NCI-H510A (cell line): ENCODE measurements at regions not wholly inside any gene's neighbourhood (a gene's known extent, or its start where the extent isn't known, plus 50 kb on each side); places are given as distances from the start of the nearest gene placed in this dataset.
"Not testable (repeated sequence)": the region's sequence is repeated elsewhere in the genome, so short reads cannot be mapped to it uniquely, and the experiment has no call there.

Experiments
- DNase-seq: peaks from one replicate; lab custom pipeline; 2025; lab: John Stamatoyannopoulos, UW

DNA sequence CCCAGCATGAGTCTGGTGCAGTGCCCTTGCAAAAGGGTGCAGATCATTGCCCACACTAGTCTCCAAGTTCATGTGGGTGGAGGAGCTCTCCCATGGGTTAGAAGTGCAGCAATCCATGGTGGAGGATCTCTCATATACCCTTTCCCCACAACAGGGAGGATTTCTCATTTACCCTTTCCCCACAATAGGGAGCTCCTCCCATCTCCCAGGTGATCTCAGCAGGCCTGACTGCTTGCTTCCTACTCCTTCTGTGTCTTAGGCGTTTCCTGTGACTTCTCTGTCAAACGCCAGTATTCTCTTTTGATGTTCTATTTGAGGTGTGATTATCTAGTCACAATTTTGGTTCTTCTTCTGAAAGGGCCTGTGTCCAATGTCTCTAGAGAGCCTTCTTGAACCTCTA is 133.8 kb upstream of the RFX3 start:
- no peak for DNase-seq

DNA sequence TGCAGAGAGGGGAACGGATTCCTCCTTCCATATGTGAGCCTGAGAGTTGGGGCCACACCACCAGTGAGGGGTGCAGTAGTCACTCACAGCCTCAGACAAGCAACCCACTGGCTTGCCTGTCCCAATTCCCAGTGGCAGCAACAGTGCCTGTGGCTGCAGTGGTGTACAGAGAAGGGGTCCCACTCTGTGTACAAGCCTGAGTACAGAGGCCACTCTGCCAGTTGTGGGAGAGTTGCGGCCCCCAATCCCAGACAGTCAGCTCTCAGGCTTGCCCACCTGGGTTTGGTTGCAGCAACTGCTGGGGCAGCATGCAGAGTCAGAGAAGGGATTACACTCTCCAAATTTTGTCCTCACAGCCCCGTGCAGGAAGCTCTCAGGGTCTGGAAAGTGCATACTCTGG is 133.2 kb upstream of the RFX3 start:
- no peak for DNase-seq

DNA sequence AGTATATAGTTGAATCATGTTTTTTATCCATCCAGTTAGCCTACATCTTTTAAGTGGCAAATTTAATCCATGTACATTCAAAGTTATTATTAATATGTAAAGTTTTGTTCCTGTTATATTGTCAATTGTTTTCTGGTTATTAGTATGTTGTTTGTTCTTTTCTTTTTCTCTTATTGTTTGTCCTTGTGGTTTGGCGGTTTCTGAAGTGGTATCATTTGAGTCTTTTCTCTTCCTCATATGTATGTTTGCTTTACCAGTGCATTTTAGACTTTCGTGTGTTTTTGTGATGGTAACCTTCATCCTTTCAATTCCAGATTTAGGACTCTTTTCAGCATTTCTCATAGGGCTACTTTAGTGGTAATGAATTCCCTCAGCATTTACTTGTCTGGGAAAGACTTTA is 130.4 kb upstream of the RFX3 start:
- no peak for DNase-seq

DNA sequence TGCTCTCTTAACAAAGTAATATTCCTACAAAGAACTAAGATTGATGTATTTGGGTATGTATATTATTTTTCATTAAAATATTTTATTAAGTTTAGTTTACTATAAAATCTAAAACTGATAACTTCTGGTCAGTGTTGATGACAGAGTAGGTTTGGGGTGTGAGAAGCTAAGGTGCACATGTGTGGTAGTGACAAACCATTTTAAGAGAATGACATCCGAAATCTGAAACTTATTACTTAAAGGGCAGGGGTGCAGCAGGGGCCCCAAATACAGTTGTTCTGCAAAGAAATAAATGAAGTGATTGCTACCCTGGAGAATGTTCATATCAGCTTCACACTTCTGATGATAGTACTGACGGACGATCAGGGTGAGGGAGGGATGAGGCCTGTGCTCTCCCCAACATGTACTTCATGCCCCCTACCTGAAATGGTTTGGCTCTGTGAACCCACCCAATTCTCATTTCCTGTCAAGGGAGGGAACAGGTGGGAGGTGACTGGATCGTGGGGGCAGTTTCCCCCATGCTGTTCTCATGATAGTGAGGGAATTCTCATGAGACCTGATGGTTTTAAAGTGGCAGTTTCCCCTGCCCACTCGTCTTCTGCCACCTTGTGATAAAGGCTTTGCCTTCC is 125.3 kb upstream of the RFX3 start:
- DNase-seq: no peak

DNA sequence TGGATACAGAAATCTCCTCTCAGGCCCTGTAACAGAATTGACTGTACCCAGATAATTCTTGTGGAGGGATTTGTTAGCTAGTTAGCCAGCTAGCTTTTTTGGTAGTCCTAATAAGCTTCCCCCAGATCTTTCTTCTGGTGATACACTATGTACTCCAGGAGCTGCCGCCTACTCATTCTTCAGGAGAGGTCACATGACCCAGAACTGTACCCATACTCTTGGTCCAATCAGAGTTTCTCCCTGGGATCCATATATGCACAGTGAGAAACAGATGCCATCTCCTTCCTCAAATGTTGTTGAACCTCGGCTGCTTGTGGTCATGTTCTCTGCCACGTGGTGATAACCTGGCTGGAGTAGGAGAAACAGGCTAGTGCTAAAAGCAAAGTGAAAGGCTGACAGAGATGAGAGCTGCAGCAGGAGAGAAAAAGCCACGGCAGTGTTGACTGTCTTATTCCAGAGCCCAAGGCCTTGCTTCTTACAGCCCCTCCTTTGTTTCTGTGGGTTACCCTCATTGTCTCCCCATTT is 123.0 kb upstream of the RFX3 start:
- no peak for DNase-seq

DNA sequence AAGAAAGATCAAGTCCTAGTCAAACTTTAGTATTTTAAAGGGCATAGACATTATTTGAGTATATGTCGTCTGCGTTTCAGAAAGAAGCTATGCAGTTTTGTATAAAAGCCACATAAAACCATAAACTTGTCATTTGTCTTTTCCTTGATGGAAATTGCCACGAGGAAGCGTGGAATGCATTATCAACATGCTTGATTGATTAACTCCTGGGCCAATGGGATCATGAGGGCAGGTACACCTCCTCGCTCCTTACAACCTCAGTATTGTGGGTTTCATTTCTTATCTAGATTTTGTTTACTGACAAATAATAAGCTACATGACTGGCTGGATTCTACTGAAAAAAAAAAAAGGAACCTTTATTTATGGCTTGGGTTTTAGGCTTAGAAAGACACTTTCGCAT is 122.5 kb upstream of the RFX3 start:
- no peak for DNase-seq

DNA sequence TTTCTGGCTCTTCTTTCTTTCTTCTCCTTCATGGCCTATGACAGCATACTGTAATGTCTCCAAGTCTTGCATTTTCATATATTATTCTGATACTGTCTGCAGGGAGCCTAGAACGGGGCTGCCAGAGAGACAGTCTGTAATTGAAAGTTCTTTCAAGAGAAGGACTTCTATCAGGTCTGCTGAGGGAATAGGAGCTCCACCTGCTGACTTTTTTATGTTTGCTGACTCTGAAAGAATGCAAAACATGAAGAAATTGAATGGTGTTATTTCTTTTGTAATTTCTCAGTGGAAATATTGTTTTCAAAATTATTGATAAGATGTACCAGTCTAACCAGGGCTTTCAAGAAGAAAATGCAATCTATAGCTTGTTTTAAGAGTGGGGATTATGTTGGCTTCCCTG is 121.9 kb upstream of the RFX3 start:
- no peak for DNase-seq

DNA sequence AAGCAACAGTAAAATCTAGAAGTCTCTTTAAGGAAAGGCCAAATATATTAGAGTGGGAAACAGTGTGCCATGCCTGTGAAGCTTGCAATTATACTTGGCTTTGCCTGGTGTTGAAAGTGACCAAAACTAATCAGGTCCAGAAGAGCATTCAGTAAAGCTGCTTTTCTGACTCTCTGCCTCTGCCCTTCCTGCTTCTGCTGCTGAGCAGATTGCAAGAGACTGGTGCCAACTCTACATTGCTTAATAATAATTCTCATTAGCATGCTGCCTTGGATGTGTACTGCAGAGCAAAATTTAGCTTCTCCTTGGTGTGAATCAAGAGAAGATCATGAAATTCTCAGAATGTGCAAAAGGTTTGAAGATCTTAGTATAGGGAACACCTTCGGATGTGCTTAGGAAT is 120.4 kb upstream of the RFX3 start:
- DNase-seq: no peak

DNA sequence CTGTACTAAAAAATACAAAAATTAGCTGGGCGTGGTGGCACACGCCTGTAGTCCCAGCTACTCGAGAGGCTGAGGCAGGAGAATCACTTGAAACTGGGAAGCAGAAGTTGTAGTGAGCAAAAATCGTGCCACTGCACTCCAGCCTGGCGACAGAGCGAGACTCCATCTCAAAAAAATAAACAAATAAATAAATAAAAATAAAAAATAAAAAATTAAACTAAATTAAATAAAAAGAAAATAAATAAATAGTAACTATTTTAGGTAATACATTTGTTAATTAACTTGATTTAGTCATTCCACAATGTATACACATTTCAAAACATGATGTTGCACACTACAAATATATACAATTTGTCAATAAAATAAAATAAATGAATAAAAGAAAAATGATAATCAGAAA is 116.3 kb upstream of the RFX3 start:
- DNase-seq: not testable (repeated sequence)

DNA sequence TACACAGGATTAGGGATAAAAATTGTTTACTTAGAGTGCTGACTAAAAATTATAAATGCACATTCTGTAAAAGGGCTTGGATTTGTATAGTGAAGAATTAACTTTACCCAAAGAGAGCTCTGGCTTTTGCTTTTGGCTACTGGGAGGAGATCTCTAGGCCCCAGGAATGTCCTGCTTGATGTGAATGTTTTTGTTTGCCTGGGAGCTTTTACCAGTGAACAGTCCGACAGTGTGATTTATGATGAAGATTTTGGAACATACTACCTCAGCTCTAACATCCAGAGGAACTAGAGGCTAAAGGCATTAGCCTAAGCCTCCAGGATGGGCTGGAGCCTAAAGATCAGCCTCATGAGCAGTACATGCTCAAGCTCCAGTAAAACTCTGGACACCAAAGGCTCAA is 103.7 kb upstream of the RFX3 start:
- no peak for DNase-seq

DNA sequence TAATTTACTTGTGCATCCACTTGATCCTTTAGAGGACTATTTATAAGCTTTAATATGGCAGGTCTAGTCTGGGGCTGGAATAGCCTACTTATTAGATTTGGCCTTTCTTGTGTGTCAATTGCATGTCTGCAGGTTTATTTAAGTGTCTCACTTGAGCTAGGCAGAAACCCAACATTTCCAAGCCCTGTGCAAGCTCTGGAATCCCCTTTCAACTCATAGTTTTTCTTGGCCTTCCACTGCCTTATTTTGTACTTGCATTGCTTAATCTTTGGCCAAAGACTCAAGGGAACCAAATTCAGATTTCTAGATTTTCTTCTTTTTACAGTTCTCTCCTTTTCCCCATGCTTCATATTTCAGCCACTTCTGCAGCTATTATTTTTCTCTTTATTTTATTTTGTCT is 102.4 kb upstream of the RFX3 start:
- no peak for DNase-seq

DNA sequence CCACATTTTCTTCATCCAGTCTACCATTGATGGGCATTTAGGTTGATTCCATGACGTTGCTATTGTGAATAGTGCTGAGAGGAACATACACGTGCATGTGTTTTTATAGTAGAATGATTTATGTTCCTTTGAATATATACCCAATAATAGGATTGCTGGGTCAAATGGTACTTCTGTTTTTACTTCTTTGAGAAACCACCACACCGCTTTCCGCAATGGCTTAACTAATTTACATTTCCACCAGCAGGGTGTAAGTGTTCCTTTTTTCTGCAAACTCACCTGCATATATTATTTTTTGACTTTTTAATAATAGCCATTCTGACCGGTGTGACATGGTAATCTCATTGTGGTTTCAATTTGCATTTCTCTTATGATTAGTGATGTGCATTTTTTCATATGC is 82.2 kb upstream of the RFX3 start:
- DNase-seq: no peak

DNA sequence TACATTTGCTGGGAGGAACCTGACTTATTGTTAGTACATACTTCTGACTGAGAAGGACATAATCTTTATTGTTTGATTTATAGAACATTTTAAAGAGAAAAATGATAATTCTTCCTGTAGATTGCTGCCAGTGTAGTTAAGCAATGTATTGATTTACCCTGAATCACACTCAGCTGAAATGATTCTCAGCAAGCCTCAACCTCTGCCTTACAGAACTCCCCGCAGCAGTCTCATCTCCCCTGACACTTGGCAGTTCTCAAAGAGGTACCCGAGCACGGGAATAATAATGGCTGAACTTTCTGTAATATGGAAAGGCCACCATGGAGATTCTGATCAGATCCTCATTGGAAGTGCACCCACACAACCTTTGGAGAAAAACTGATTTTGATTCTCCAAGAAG is 74.9 kb upstream of the RFX3 start:
- DNase-seq: no peak

DNA sequence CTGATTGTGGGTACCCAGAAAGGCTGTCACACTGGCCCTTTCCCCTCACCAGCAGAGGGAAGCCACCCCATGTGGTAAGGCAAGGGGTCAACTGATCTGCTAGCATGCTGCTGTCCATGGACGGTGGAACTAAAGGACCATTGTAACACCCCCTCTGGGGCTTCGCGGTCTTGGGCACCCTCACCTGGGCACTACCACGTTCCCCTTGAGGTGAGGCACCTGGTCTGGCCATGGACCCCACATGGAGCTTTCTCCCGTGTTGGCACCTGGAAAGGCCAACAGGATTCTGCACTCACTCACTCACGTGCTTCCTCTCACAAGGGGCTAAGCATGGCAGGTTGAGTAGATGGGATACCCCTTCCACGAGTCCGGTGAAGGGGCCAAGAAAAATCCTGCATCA is 72.0 kb upstream of the RFX3 start:
- DNase-seq: no peak

DNA sequence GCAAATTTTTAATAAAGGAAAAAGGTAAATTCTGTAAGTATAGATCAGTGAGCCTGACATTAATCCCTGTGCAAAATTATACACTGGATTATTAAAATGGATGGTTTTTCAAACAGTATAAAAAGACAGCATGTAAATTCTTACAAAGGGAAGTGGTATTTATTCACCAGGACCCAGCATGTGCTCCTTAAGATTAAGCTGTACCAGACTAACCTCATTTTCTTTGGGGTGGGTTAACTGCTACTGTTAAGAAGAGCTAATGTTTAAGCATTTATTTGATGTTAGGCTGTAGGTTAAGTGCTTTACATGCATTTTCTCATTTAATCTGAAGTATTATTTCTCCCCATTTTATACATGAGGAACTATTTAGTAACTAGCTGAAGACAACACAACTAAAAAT is 60.3 kb upstream of the RFX3 start:
- DNase-seq: no peak

DNA sequence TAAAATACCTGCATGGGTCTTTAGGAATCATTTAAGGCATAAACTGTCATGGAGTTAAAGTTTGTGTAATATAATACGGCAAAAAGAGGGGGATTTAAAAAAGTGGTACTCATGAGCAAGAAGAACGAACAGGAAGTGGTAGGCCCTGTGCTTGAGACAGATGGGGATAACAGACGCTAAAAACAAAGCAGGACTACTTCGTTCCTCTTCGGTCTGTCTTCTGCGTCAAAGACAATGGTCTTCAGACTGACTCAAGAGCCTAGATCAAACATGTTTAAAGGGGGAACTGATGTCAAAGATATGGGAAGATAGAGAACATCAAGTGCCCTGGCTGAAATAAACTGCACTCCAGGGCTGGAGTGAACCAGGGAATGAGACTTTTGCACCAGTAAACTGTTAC is 59.8 kb upstream of the RFX3 start:
- no peak for DNase-seq

DNA sequence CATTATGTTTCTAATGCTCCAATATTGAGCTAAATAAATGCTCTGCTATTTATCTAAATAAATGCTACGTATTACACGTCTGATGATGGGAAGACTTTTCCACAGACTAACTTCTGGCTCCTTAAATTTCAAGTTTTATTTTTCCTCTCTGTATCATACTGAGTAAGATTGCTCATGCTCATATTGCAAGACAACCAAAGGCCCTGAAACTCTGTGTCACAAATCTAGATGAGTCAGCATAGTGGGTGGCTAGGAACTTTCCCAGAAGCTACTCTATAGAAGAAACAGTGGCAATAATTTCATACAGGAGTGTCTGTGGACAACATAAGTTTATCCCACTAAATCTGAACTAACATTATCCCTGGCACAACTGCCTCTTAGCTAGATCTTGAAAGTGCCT is 53.0 kb upstream of the RFX3 start:
- DNase-seq: no peak

DNA sequence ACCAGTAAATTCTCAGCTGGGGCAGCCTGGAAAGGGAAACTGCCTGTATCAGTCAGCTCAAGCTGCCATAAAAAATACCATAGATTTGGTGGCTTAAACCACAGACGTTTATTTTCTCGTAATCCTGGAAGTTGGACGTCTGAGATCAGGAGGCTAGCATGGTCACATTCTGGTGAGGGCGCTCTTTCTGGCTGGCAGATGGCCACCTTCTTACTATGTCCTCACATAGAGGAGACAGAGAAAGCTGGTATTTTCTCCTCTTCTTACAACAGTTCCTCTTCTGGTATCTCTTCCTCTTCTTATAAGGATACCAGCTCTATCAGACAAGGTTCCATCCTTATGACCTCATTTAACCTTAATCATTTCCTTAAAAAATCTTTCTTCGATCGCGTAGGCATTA is 50.5 kb upstream of the RFX3 start:
- DNase-seq: no peak

DNA sequence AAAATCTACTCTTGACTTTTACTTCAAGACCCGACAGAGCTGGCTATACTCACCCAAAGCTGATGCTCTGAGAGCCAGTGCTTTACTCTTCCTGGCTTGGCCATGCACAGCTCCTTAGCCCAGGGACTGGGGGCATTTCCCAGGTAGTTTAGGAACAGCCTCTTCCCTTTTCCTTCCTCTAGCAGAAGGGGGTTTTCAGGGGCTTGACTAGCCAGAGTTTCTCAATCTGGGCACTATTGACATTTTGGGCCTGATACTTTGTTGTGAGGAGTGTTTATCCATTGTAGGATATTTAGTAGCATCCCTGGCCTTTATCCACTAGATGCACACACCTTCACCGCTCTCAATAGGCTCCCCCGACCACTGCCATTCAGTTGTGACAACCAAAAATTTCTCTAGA is 50.0 kb upstream of the RFX3 start:
- DNase-seq: no peak
